GM18498 (cell line): ENCODE measurements at regions not wholly inside any gene's neighbourhood (a gene's known extent, or its start where the extent isn't known, plus 50 kb on each side); places are given as distances from the start of the nearest gene placed in this dataset.
"Not testable (repeated sequence)": the region's sequence is repeated elsewhere in the genome, so short reads cannot be mapped to it uniquely, and the experiment has no call there.

Source experiments
- ATAC-seq: cut with Tn5 transposase; IDR thresholded peaks from one replicate; pipeline ENCODE4 v1.9.1; 2021; ENCODE audit warnings: mild to moderate bottlenecking, moderate library complexity; ENCODE audit not compliant: unreplicated experiment

- ATAC-seq, result no peak
These were observed 91.3 kb upstream of the OGFRL1 start for GRCh38 chr6:71197267-71197666.

- ATAC-seq, result no peak
These were observed 90.8 kb upstream of the OGFRL1 start for GRCh38 chr6:71197780-71198179.

- no peak for ATAC-seq
These were observed 89.7 kb upstream of the OGFRL1 start for GRCh38 chr6:71198908-71199307.

GRCh38 chr6:71199736-71200135, 88.9 kb upstream of the OGFRL1 start:
- ATAC-seq, result no peak

- ATAC-seq, result no peak
These were observed 85.4 kb upstream of the OGFRL1 start for GRCh38 chr6:71203206-71203605.

- ATAC-seq, result no peak
These were observed 83.9 kb upstream of the OGFRL1 start for GRCh38 chr6:71204741-71205140.

GRCh38 chr6:71205336-71205956, 83.2 kb upstream of the OGFRL1 start:
- ATAC-seq, result no peak

- ATAC-seq, result no peak
These were observed 82.5 kb upstream of the OGFRL1 start for GRCh38 chr6:71206089-71206488.

GRCh38 chr6:71209206-71209605, 79.4 kb upstream of the OGFRL1 start:
- no peak for ATAC-seq

- ATAC-seq, result no peak
These were observed 79.0 kb upstream of the OGFRL1 start for GRCh38 chr6:71209626-71210025.

GRCh38 chr6:71211799-71212198, 76.8 kb upstream of the OGFRL1 start:
- ATAC-seq, result no peak

GRCh38 chr6:71220466-71220865, 68.1 kb upstream of the OGFRL1 start:
- no peak for ATAC-seq

- ATAC-seq, result no peak
These were observed 65.9 kb upstream of the OGFRL1 start for GRCh38 chr6:71222671-71223070.

- no peak for ATAC-seq
These were observed 64.6 kb upstream of the OGFRL1 start for GRCh38 chr6:71224011-71224410.

GRCh38 chr6:71226151-71226550, 62.5 kb upstream of the OGFRL1 start:
- ATAC-seq, result no peak

GRCh38 chr6:71228461-71229041, 60.1 kb upstream of the OGFRL1 start:
- no peak for ATAC-seq

- no peak for ATAC-seq
These were observed 59.1 kb upstream of the OGFRL1 start for GRCh38 chr6:71229477-71229876.

- ATAC-seq, result not testable (repeated sequence)
These were observed 55.7 kb upstream of the OGFRL1 start for GRCh38 chr6:71232890-71233289.

GRCh38 chr6:71236926-71237434, 51.6 kb upstream of the OGFRL1 start:
- no peak for ATAC-seq

- ATAC-seq, result no peak
These were observed 50.3 kb upstream of the OGFRL1 start for GRCh38 chr6:71238351-71238750.
